DMS153 (cell line): ENCODE measurements at regions not wholly inside any gene's neighbourhood (a gene's known extent, or its start where the extent isn't known, plus 50 kb on each side); places are given as distances from the start of the nearest gene placed in this dataset.

Experiments used
- DNase-seq: peaks from one replicate; lab custom pipeline; 2025; lab: John Stamatoyannopoulos, UW

DNA sequence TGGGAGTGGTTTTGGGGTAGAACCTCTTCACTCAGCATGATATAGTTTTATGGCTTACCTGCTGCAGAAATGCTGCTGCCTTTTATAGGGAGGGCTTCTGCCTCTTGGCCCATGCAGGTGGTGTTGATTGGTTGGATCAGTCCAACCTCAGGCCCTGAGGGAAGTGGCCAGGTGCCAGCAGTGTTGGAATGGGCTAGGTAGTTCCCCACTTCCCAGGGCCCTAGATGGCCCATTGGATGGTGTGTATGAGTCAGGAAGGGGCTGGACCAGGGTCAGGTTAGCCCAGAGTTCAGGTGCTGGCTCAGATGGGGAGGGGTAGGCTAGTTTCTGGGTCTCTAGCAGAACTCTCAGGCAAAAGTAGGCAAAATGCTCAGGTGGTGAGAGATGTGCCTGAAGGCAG lies 455.5 kb downstream of the CCSER2 start:
- no peak for DNase-seq

DNA sequence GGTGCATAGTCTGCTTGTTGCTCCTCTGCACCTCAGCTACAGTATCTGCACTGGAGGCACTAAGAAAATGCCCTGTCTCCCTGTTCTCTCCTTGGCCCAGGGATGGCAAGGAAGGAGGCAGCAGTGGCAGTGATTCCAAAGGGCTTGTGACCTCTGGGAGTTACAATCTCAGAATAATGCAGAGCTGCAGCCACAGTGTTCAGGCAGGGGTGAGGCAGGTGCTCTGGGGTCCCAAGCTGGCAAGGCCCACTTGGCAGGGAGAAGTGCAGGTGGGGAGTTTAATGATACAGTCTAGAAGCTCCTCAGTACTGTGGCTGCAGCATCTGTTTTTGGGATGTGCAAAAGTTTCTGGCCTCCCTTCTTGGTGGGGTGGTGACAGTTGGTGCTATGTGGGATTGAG lies 456.4 kb downstream of the CCSER2 start:
- no peak for DNase-seq

DNA sequence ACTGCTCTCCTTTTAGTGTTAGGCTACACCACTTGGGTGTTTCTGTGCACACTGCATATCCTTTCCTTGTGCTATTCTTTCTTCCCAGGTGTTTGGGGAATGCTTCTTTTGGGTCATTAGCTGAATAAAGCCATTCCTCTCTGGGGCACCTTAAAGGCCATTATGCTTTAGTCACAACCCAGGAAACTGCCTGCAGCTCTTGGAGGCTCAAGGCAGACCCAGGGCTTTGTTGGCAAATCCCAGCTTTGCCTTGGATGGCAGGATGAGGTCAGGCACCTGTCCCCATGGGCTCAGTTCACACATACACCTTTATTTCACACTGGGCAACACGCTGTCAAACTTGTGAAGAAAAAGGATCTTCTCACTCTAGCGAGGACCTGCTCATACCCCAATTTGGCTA lies 460.6 kb downstream of the CCSER2 start:
- DNase-seq = no peak

DNA sequence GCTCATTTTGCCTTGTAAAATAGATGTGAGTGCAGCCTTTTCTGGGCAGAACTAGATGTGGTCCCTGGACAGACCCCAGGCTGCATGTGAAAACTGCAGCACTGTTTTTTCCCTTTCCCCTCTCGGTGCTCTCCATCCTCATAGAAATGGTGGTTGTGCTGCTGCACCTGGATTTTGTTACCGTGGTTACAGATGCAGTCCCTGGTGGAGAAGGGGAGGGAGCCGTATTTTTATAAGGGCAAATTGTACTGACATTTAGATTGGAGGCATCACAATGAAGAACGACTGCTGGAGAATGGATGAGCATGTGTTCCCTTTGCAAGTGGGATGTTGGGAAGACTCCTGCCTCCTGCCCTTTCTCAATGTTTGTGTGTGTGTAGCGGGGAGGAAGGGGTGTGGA lies 469.9 kb downstream of the CCSER2 start:
- no peak for DNase-seq

DNA sequence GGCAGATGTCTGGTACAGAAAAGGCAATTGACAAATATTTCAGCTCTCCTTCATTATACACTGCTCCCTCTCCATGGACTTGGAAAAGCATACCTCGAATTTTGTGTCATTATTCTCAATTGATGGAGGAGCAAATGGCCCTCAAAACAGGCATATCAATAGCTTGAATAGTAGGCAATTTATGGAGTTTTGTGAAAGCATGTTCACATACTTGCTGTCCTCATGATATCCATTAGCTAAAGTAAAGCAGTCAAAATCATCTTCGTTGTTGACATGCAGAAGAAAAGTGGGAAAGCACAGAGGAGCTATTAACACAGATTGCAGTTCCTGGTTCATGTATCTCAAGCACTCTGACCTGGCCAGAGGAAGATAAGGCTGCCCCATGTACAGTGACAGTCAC lies 472.8 kb downstream of the CCSER2 start:
- no peak for DNase-seq

DNA sequence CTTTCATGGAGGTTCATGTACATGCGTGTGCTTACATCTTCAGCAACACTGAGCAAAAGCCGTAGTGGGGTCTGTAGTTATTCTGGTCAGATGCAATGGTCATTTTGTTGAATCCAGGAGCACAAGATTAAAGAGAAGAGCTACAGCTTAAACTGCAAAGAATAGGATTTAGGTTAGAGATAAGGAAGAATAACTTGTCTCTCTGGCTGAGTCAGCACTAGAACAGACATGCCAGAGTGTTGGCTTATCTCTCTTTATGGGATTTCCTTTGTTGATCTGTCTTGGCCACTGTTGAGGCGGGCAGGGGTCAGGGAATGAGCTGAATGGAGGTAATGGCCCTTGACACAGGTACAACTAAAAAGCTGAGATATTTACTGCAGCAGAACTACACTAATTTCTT lies 473.5 kb downstream of the CCSER2 start:
- no peak for DNase-seq

DNA sequence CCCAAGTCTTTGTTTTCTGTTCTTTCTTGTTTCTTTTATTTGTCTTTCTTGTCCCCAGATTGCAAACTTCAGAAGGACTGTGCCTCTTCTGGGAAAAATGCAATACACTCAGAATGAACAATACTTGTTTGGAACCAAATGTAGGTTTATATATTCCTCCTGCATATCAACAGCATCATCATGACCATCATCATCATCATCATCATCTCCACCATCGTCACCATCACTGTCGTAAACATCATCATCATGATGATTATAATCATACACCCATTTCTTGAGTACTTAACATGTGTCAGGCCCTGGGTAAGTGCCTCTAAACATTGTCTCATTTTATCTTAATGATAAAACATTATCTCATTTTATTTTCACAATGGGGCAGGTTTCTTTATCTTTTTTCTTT lies 476.8 kb downstream of the CCSER2 start:
- DNase-seq = no peak

DNA sequence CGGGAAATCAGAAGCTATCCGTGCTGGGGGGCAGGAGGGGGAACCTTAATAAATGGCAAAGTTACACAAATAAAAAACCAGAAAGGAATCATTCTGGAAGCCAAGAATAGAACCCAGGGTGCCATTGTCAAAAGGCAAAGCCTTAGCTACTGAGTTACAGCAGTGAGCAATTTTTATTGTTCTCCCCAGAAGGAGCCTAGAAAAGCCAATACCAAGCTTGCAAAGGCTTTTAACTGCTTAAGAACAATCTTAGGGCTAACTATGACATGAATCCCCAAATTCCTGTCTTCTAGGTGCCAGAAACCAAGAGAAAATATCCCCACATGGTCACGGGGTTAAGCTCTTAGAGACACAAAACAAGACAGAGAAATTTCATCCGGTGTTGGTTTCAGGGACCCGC lies 482.7 kb downstream of the CCSER2 start:
- no peak for DNase-seq

DNA sequence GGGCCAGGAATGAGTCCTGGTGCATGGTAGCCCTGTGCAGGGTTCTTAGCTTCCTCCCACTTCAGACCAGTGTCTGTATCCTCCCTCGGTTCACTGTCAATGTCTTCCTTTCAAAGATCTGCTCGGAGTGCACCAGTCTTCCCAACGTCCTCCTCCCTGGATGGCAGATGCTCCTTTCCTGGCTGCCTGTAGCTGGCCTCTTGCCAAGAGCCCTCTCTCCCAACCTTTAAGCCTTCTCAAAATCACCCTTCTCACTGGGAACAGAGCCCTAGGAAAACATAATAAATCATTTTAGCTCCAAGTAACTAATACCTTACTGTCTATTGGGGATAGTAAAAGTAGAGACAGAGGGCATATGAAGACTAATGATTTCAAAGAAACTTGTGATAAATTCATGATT lies 490.6 kb downstream of the CCSER2 start:
- no peak for DNase-seq

DNA sequence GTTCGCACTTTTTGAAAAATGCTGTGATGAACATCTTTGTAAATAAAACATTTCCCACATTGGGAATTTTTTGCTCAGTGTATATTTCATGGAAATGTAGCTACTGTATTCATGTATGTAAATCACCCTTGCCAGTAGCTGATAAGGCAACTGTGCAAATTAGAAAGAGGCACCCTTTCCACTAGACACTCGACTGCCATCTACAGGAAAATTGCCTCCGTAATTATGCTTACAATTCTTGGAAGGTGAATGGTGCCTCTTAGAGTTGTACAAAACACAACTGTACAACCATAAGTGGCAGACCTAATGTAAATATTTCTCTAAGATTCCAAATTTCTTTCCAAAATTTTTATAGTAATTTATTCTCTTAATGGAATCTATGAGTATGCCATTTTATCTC lies 491.7 kb downstream of the CCSER2 start:
- DNase-seq = peak; percentile 29

DNA sequence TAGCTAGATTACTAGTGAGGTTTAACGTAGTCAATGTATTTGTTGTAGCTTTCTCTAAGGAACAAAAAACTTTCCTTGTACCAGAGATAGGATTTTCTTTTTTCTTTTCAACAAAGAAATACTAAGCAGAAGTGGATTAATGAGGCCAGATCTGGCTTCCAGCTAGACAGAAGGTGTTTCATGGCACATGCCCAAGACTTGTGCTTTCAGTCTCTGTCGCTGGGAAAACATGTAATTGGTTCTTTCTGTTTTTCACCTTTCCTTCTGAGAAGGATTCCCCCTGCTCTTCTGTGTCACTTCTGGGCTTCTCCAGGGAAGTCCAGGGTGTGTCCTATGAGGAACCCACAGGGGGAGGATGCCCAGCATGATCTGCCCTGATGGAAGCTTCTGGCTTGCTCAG lies 492.2 kb downstream of the CCSER2 start:
- no peak for DNase-seq

DNA sequence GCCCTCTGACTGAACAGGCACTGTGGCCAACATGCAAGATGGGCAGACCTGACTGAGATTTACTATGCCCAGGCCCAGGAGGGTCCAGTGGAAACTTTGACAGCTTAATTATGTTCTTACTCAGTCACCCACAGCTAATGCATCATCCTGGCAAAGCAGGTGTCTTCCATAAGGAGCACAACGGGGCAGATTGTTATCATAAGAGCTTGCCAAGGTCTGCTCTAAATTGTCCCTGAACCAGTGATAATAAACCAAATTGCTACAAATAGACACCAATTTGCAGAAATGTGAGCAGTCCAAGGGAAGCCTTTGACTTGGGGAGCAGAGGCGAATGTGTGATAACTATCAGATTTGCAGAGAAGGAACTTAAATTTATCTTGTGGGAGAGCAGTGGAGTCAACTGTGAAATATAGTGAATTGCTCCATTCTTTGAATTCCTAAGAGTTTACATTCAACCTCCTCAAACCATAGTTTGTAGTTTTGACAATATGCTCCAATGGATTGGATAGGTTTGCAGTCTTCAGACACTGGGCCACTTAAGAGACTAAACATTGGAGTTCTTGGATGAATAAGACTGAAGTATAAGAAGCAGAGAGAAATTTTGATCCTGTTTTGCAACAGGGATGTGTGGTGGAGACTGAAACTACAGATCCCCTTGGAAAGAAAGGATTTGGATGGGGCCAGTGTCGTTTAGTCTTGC lies 494.7 kb downstream of the CCSER2 start:
- no peak for DNase-seq

DNA sequence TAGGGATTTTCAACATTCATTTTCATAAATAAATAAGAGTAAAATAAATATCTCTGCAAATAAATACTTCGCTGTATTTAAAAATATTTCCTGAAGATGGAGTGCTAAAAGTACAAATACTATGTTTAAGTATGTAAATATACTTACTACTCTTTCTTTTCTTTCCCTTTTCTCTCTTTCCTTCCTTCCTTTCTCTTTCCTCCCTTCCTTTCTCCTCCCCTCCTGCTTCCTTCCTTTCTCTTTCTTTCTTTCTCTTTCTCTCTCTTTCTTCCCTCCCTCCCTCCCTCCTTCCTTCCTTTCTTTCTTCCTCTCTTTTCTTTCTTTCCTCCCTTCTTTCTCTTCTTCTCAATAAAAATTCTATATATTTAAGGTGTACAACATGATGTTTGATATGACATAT lies 496.1 kb downstream of the CCSER2 start:
- no peak for DNase-seq

DNA sequence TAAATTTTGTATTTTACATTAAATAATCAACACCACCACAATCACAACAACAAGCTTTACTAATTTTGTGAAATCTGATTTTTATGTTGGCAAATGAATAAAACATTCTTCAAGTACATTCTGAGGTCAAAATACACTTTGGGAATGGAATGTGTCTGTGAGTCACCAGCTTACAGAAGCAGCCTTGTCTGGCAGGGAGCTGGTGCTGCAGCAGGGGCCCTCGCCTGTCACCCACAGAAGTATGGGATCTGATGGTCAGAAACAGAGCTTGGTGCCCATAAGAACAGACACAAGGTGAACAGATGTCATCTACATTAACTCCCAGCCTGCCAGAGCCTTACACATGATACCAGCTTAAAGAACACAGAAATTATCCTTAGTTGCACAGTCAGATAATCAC lies 496.9 kb downstream of the CCSER2 start:
- DNase-seq = no peak

DNA sequence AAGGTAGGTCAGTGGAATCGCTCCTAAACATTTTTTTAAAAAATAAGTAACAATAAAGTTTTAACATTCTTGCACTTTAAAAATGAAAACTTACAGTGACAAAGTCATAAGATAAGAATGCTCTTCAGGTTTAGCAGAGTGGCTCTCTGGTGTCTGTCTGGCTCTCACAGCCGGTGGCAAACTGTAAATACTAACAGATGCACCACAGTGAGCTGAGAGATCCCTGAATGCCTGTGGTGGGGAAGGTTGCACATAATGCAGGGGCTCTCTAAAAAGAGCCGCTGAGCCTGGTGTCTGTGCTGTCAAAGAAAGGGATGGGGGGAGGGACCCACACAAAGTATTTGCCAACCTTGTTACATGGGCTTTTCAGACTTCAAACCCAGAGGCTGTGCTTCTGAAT lies 498.3 kb downstream of the CCSER2 start:
- DNase-seq = no peak

DNA sequence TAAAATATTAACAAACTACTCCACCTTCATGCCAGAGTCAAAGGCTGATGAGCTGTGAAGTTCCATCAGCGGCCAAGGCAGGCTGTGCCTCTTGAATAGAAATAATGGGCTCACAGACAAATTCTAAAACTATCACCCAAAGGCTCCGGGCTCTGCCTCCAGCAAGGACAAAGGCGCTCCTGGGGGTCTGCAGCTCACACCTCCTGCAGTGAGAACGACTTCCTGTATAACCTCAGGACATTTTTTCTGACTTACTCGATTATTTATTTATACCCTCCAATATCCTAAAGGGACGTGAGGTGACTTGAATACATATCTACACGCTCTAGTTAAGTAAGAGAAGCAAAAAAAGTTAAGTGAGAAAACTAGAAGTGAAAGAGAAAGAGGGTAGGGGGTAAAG lies 500.7 kb downstream of the CCSER2 start:
- DNase-seq = no peak

DNA sequence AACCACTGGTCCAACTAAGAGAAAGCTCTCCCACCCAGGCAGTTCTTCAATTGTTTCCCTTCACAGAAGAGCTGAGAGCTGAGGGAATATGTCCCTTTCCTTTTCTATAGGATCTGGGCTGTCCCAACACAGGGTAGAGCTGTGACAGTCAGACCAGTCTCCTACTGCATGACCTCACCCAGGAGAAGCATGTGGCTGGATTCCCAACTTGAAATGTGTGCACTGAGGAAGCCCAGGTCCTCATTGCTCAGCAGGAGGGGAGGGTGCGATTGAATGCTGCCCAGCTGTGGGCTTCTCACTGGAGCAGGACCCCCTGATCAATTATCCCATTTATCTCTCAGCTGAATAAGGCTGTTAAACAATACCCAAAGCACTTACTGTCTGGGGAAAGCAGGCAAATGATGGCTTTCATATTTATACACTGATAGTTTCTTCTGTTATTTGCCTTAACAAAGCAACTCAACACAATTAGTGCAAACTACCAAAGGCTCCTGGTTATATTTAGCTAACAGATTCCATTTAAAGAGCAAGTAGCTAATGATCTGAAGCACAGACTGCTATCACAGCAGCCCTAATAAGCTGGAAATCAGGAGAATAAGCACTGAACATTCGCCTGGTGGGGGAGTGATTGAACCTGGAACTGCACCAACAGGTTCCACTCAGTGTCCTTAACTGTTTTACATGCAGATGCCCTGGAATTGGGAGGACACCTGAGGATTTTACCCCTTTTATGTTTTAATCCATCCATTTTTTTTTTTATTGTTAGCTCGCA lies 508.8 kb downstream of the CCSER2 start:
- DNase-seq = no peak

DNA sequence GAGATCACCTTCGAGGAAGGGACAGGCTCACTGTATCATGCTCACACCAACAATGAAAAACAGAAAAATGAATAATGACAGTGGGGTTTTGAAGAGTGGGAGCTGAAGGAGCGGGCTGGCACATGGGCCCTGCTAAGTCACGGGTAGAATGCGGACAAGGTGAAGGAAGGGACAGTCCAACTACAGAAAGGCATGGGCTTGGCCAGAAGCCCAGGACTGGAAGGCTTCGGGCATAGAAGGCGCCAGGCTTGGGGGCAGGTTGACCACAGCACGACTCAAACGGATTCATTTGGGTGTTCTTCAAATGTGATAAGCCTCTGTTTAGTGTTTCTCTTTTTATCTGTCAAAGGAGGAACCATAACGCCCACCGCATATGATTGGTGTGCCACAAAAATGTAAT lies 509.5 kb downstream of the CCSER2 start:
- no peak for DNase-seq

DNA sequence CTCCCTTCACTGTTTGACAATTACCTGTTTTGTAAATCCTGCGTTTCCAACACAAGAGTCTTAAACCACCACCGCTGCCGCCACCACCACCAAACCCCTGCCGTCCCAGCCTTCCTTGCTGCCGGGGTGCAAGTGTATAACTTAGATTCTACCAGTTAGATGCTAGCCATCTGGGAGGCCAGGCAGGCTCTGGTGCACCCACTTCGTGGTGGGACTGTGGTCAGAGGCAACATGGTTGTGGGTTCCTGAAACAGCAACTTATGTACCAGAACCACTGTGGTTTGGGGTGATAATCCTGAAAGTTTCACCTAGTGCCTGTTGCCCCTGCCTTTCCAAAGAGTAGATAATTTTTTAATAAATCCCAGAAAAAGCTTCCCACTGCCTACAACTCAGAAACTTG lies 510.5 kb downstream of the CCSER2 start:
- DNase-seq = no peak

DNA sequence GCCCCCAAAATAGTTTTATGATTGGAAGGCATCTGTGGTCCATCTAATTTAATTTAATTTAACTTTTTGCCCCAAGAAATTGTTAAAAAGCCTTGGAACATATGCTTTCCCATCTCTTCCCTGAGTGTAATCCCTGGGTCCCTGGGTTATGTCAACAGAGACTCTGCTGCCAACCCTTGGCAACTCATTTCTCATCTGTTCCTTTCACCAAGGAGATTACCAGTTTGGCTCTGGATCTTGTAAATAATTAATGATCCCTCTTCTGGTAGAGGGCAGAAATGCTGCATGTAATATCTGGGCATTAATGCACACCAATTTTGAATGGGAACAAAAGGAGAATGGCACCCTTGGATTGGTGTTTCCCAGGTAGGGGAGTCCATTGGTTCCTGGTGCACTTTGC lies 514.2 kb downstream of the CCSER2 start:
- DNase-seq = no peak

DNA sequence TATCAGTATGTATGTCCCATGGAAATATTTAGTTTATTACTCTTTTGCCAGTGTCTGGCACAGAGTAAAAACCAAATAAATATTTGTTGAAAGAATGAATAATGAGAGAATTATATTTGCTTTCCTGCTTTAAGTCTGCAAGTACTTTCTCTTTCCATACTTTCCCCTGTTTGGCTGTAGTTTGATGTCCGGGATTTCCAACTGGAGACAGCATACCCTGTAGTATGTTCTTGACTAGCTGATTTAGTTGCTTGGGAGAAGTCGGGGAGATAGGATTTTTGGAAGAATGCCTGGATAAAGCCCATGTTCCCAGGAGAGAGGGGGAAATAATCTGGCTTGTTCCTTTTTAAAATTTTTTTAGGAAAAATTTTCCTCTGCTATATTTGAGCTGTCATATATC lies 516.1 kb downstream of the CCSER2 start:
- no peak for DNase-seq

DNA sequence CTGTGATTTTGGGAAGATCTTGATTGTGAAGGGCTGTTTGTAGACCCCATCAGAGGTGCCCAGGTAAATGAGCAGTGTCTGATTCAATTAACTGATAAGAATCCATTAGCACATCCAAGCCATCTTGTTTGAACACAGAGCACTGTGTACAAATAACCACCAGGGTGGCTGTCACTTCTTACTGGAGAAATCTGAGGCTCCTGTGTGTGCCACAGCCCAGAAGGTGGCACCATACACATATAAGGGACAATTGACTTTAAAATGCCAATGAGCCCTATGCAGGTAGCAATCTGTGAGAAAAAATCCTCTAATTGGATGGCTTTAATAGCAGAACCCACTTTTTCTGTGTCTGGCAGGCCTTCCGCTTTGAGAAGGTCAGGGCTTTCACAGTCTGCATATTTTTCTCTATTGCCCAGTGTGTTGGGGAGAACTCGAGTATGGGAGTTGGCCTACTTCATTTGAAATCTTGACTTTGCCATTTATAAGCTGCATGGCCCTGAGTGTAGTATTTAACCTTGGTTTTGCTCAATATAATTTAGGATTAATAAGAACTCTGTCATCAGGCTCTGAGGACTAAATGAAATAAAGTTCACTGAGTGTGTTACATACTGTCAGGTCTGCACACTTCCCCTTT lies 517.4 kb downstream of the CCSER2 start:
- DNase-seq = peak; percentile 70

DNA sequence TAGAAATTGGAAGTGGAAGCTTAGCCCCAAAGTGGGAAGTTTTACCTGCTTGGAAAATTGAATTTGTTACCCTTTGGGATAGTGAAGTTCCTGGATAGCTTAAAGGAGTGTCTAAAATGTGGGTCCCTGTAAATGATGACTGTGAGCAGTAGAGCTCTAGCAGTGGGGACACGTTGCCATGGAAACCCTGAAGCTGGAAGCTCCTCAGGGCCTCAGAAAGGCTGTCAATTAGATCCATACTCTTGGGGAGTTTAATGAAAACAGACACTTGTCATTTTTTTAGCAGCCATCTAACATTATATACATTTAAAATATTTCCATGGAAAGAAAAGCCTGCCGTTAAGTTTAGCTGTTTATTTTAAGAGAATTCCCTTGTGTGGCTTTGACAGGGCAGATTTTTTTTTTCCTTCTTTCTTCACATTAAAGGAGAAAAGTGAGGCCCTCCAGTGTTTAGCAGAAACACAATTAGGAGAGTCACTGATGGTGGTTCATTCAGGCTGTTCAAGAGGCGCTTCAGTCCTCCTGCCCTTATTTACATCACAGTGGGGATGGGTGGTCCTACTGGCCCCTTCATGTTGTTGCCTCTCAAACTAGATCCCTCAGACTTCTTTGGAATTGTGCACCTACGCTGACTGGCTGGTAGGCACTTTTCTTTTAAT lies 518.4 kb downstream of the CCSER2 start:
- no peak for DNase-seq
